Retinal pigment epithelial cell (primary cell): ENCODE measurements at regions not wholly inside any gene's neighbourhood (a gene's known extent, or its start where the extent isn't known, plus 50 kb on each side); places are given as distances from the start of the nearest gene placed in this dataset.
A peak's percentile ranks its signal among the peaks of the same experiment; 100 is the strongest.

ENCODE experiments used
- DNase-seq: peaks from one replicate; pipeline ENCODE4 v3.0.0-alpha.2; 2010; ENCODE audit warnings: low read depth
- H3K4me3 ChIP-seq: 2 replicates; pipeline ENCODE4 v1.5.1; 2011; ENCODE audit warnings: mild to moderate bottlenecking, low read length, control low read depth, moderate library complexity
- TF ChIP-seq, protein P1 (sequence below): conservative IDR thresholded peaks from 2 replicates; pipeline ENCODE4 v1.5.1; 2011; ENCODE audit warnings: low read depth, low read length, control low read depth, inconsistent platforms

DNA sequence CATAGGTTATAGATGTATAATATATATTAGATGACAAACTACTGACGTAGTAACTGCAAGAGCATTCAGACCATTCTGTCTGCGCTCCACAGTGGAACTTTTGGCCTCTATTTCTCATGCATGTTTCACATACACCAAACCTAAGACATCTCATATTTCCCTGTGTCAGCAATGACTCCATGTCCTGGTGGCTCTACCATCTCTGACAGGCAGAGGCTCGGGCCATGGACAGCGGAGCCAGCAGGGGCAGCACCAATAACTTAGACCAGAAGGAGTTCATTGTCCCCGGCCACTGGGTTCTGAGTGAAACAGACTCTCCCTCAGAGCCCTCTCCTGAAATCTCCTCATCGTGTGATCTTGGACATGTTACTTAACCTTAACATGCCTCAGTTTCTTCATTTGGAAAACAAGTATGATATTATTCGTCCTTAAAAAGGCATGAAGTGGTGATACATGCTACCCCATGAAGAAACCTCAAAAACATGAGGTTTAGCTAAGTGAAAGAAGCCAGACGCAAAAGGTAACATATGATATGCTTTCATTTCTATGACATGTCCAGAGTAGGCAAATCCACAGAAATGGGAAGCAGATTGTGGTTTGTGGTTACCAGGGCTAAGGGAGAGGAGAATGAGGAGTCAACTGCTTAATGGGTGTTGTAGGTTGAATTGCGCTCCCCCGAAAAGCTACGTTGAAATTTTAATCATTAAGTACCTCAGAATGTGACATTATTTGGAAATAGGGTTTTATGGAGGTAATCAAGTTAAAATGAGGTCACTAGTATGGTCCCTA lies 564.0 kb upstream of the JARID2 start:
- no peak overlapping the region for H3K4me3 ChIP-seq
- DNase-seq, result no peak

DNA sequence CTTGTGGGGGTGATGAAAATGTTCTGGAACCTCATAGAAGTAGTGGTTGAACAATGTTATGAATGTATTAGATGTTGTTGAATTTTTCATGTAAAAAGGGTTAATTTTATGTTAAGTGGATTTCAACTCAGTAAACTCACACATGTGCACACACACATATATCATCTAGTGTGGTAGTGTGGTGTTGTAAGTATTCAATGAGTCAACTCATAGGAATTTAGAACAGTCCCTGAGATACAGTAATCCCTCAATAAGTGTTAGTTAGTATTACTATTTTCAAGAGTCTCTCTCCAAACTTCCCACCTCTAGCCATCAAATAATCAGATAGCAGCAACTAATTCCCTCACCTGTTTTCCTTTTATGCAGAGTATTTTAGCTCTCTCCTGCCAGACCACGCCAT lies 563.1 kb upstream of the JARID2 start:
- DNase-seq, result peak; percentile 52
- no peak overlapping the region for H3K4me3 ChIP-seq
- TF ChIP-seq, protein P1, sequence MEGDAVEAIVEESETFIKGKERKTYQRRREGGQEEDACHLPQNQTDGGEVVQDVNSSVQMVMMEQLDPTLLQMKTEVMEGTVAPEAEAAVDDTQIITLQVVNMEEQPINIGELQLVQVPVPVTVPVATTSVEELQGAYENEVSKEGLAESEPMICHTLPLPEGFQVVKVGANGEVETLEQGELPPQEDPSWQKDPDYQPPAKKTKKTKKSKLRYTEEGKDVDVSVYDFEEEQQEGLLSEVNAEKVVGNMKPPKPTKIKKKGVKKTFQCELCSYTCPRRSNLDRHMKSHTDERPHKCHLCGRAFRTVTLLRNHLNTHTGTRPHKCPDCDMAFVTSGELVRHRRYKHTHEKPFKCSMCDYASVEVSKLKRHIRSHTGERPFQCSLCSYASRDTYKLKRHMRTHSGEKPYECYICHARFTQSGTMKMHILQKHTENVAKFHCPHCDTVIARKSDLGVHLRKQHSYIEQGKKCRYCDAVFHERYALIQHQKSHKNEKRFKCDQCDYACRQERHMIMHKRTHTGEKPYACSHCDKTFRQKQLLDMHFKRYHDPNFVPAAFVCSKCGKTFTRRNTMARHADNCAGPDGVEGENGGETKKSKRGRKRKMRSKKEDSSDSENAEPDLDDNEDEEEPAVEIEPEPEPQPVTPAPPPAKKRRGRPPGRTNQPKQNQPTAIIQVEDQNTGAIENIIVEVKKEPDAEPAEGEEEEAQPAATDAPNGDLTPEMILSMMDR, result no peak

More for the DNA sequence above, 564.0 kb upstream of the JARID2 start:
- TF ChIP-seq, protein P1, result no peak

DNA sequence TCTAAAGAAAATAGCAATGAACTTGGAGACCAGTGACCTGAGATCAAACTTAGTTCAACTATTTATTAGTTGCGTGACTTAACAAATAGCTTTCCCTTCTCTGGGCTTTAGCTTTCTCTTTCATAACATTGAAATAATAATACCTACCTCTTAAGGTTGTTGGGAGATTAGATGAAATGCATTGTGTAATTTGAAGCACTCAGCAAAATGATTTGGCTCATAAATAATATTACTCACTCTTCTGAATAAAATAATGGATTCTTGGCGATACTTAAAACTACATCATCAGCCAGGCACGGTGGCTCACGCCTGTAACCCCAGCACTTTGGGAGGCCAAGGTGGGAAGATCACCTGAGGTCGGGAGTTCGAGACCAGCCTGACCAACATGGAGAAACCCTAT lies 556.2 kb upstream of the JARID2 start:
- DNase-seq, result no peak
- TF ChIP-seq, protein P1, result no peak
- H3K4me3 ChIP-seq, result no peak overlapping the region

DNA sequence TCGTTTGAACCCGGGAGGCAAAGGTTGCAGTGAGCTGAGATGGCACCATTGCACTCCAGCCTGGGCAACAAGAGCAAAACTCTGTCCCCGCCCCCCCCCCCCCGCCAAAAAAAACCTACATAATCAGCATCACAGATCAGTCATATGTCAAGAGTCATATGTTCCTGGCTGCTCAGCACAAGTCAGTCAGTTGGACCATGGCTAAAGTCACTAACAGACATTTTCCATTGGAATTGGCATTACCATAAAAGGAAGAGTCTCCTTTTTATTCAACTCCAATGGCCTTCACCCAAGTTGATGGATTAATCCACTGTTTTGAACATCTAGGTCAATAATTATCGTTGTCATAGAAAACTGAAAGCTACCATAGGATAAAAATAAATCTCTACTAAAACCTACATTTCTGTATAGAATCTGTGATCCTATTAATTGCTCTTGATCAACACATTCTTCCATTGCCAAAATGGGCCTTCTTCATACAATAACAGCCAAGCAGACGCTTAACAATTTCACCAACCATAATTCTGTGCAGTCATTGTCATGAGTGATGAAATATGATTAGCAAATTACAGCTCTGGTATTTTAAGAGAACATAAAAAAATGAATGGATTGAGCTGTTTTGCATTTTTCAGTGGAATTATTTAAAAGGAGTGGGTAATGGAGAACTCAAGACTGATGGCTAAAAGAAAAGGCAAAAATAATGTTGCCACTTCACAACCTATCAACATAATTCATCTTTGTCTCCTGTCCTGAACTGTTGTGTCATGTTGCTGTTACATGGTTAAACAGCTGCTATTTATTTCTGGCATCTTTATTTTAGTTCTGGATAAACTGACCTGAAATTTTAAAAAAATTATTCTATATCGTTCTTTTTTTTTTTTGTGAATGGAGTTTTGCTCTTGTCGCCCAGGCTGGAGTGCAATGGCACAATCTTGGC lies 555.5 kb upstream of the JARID2 start:
- TF ChIP-seq, protein P1, result no peak
- DNase-seq, result no peak
- no peak overlapping the region for H3K4me3 ChIP-seq

DNA sequence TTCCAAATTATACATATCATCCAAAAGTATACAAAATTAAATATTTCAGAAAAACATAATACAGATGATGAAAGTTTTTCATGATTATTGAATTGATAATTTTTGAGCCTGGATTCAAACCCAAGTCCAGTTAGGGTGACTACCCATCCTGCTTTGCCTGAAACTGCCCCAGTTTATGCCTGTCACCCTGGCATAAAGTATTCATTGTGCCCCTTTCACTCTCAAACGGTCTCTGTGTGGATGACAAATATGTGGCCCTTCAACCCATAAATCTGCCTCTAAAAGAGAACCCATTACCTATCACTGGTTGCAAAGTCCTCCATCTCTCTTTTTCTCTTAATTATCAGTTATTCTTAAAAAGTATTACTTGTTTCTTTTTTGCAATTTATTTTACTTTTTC lies 553.7 kb upstream of the JARID2 start:
- no peak for DNase-seq
- TF ChIP-seq, protein P1, result no peak
- H3K4me3 ChIP-seq, result no peak overlapping the region

DNA sequence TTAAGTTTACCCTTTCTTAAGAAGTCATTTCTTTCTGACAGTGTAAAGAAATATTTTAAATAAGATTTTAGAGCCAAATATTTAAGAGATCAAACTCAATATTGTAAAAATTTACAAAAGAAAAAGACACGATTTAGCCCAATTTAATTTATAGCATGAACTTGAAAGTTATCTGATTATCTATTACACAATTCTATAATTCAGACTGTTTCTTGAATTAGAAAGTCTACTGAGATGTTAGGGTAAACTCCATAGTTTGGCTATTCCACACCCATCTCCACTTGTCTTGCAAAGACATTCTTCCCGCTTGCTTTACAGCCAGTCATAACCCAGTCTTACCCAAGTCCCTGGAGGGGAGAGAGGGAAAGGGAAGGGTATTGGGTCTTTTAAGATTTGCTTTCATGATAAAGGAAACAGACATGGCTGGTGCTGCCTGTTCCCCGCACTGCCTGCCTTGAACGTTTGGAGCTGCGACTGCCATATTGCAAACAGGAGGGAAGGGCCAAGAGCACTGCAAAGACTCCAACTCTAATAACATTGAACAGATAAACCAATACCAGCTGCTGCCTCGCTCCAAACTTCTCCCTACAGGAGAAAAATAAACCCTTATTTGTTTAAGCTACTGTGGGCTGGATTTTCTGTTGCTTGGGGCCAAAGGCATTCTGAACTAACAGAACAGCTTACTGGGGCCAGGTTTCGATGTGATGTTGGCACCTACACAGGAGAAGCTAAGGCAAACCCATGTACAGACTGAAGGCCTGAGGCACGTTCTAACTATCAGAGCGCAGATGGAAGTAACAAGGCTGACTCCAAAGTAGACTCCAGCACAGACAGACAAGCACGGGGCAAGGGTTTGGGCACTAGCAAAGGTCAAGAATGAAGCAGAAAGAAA lies 552.3 kb upstream of the JARID2 start:
- TF ChIP-seq, protein P1, result no peak
- no peak for DNase-seq
- no peak overlapping the region for H3K4me3 ChIP-seq
